Activated CD8-positive, alpha-beta T cell treated with anti-CD3 and anti-CD28 coated beads for 36 hours (primary cell): ENCODE measurements at regions not wholly inside any gene's neighbourhood (a gene's known extent, or its start where the extent isn't known, plus 50 kb on each side); places are given as distances from the start of the nearest gene placed in this dataset.

Source experiments
- ATAC-seq: fragments of 200-7000 bp; cut with Tn5 transposase; one replicate; pipeline ENCODE4 v1.10.0; 2021; ENCODE audit warnings: mild to moderate bottlenecking, moderate library complexity
- CTCF ChIA-PET: fragments of 350-600 bp; sonication (Branson Sonifier 250); formaldehyde crosslinking; loops from one replicate; lab custom pipeline; 2021; ENCODE audit warnings: antibody characterized with exemption; lab: Charles Lee
- POLR2A ChIA-PET: fragments of 350-600 bp; sonication (Branson Sonifier 250); formaldehyde crosslinking; loops from one replicate; lab custom pipeline; 2021; ENCODE audit warnings: antibody characterized with exemption; lab: Charles Lee
- DNase-seq: peaks from one replicate; pipeline ENCODE4 v3.0.0-alpha.2; 2020
- H3K27ac Mint-ChIP-seq: one replicate; pipeline ENCODE4 v1.8.0; 2021; ENCODE audit warnings: mild to moderate bottlenecking, mixed read lengths
- H3K27me3 Mint-ChIP-seq: one replicate; pipeline ENCODE4 v1.8.0; 2021; ENCODE audit warnings: mixed read lengths
- H3K36me3 Mint-ChIP-seq: one replicate; pipeline ENCODE4 v1.8.0; 2021; ENCODE audit warnings: low read depth, mixed read lengths
- H3K4me1 Mint-ChIP-seq: one replicate; pipeline ENCODE4 v1.8.0; 2021; ENCODE audit warnings: low read depth, mixed read lengths
- H3K4me3 Mint-ChIP-seq: one replicate; pipeline ENCODE4 v1.8.0; 2021; ENCODE audit warnings: mild to moderate bottlenecking, moderate library complexity, mixed read lengths
- H3K9me3 Mint-ChIP-seq: one replicate; pipeline ENCODE4 v1.8.0; 2021; ENCODE audit warnings: mixed read lengths
- CTCF ChIP-seq: fragments of 200-600 bp; IDR thresholded peaks from one replicate; pipeline ENCODE4 v1.8.0; 2022; ENCODE audit warnings: antibody characterized with exemption, mild to moderate bottlenecking
- intact Hi-C: fragments of 100-400 bp; cut with micrococcal nuclease; formaldehyde crosslinking; loops from one replicate; pipeline ENCODE4 v1.10.0; 2022

- peaks cover 2% of the 10 kb centered on the region for H3K9me3 Mint-ChIP-seq
- no peak overlapping the region for H3K27ac Mint-ChIP-seq
- no peaks in the 10 kb centered on the region for H3K36me3 Mint-ChIP-seq
- intact Hi-C loops: no loop called here
- no peaks in the 10 kb centered on the region for H3K4me1 Mint-ChIP-seq
- TF ChIP-seq CTCF: no peak
- no peak overlapping the region for H3K4me3 Mint-ChIP-seq
- ChIA-PET POLR2A (no interaction called here), CTCF (no interaction called here)
- H3K27me3 Mint-ChIP-seq: no peaks in the 10 kb centered on the region
- DNase-seq: no peak
- ATAC-seq: no peak
Observed at GRCh38 chr5:125720721-125721120, 702.5 kb upstream of the GRAMD2B start.

DNA sequence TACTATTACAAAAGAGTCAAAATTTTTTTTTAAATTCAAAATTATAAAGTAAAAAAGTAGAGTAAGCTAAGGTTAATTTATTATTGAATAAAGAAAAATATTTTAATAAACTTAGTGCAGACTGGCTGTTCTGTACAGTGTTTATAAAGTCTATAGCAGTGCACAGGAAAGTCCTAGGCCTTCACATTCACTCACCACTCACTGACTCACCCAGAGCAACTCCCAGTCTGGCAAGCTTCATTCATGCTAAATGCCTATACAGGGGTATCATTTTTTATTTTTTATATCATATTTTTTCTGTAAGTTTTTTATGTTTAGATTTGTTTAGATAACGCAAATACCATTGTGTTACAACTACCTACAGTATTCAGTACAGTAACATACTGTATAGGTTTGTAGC is 700.7 kb upstream of the GRAMD2B start:
- Mint-ChIP-seq H3K27me3 (no peaks in the 10 kb centered on the region), H3K4me3 (no peak overlapping the region), H3K9me3 (peaks cover 2% of the 10 kb centered on the region), H3K4me1 (no peaks in the 10 kb centered on the region), H3K27ac (no peak overlapping the region), H3K36me3 (no peaks in the 10 kb centered on the region)
- intact Hi-C loops: no loop called here
- ChIA-PET CTCF (no interaction called here), POLR2A (no interaction called here)
- no peak for ATAC-seq
- TF ChIP-seq CTCF: no peak
- no peak for DNase-seq

GRCh38 chr5:125725691-125726090 is 697.5 kb upstream of the GRAMD2B start:
- no peak for DNase-seq
- Mint-ChIP-seq H3K27me3 (no peaks in the 10 kb centered on the region), H3K27ac (no peak overlapping the region), H3K9me3 (no peaks in the 10 kb centered on the region), H3K4me3 (no peak overlapping the region), H3K4me1 (no peaks in the 10 kb centered on the region), H3K36me3 (no peaks in the 10 kb centered on the region)
- ATAC-seq: no peak
- CTCF ChIA-PET: no interaction called here
- intact Hi-C loops: no loop called here
- TF ChIP-seq CTCF: no peak
- POLR2A ChIA-PET: no interaction called here

DNA sequence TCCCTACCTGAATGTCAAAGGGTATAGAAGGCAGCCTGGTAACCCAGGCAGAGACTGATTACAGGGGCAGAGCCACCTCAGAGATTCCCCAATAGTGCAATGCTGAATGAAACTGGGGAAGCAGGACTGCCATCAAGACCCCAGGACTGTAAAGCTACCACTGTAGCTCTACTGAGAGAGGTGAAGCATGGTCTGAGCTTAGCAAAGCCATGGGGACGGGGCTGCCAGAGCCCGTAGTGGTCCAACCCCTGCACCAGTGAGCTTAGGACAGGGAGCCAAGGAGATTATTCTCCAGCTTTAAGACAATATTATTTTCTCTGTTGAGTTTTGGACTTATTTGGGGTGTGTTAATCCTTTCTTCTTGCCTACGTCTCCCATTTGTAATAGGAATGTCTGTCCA is 679.3 kb upstream of the GRAMD2B start:
- H3K4me1 Mint-ChIP-seq: no peaks in the 10 kb centered on the region
- DNase-seq (no peak), ATAC-seq (no peak)
- H3K4me3 Mint-ChIP-seq: no peak overlapping the region
- H3K36me3 Mint-ChIP-seq: no peaks in the 10 kb centered on the region
- CTCF ChIA-PET: no interaction called here
- POLR2A ChIA-PET: no interaction called here
- intact Hi-C loops: no loop called here
- peaks cover 13% of the 10 kb centered on the region for H3K9me3 Mint-ChIP-seq
- no peaks in the 10 kb centered on the region for H3K27me3 Mint-ChIP-seq
- H3K27ac Mint-ChIP-seq: no peak overlapping the region
- no peak for TF ChIP-seq CTCF

DNA sequence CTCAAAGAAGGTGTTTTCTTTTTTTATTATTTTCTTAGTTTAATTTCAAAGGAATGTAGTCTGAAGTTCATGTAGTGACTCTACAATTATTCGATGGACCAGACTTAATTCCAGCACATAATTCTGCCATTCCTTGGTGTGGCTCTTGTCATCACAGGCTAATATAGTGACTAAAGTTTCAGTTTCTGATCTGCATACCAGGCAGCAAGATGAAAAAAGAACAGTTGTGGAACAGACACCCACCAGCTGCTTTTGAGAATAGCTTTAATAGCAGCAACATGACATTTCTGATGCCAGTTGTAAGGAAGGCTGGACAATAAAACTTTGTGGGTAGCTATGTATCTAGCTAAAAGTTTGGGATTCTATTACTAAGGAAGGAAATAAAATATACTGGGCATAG is 676.3 kb upstream of the GRAMD2B start:
- intact Hi-C loops: no loop called here
- CTCF ChIA-PET: no interaction called here
- no peaks in the 10 kb centered on the region for H3K36me3 Mint-ChIP-seq
- H3K27ac Mint-ChIP-seq: no peak overlapping the region
- POLR2A ChIA-PET: no interaction called here
- no peak for TF ChIP-seq CTCF
- no peaks in the 10 kb centered on the region for H3K4me1 Mint-ChIP-seq
- no peaks in the 10 kb centered on the region for H3K27me3 Mint-ChIP-seq
- no peak overlapping the region for H3K4me3 Mint-ChIP-seq
- no peak for ATAC-seq
- no peak for DNase-seq
- H3K9me3 Mint-ChIP-seq: peaks cover 7% of the 10 kb centered on the region
